HL-60 (cell line): ENCODE measurements at regions not wholly inside any gene's neighbourhood (a gene's known extent, or its start where the extent isn't known, plus 50 kb on each side); places are given as distances from the start of the nearest gene placed in this dataset.

Source experiments
- CTCF ChIP-seq: IDR thresholded peaks from one replicate; pipeline ENCODE4 v1.5.1; 2011; ENCODE audit warnings: low read length, control low read depth, inconsistent platforms; ENCODE audit not compliant: insufficient read depth
- GABPA ChIP-seq: IDR thresholded peaks from 2 replicates; pipeline ENCODE4 v1.6.1; 2012; ENCODE audit warnings: low read depth
- POLR2AphosphoS5 ChIP-seq: IDR thresholded peaks from 2 replicates; pipeline ENCODE4 v1.6.1; 2012; ENCODE audit warnings: low read depth
- REST ChIP-seq: IDR thresholded peaks from 2 replicates; pipeline ENCODE4 v1.6.1; 2012; ENCODE audit warnings: low read depth; ENCODE audit not compliant: insufficient replicate concordance
- SPI1 ChIP-seq: IDR thresholded peaks from 2 replicates; pipeline ENCODE4 v1.6.1; 2012; ENCODE audit warnings: low read depth, mild to moderate bottlenecking, borderline replicate concordance

- TF ChIP-seq CTCF (no peak), REST (no peak), POLR2AphosphoS5 (no peak), GABPA (no peak), SPI1 (no peak)
Observed at GRCh38 chrX:112440277-112440676, 239.5 kb downstream of the LHFPL1 start.
